ENCODE measurements at regions not wholly inside any gene's neighbourhood (a gene's known extent, or its start where the extent isn't known, plus 50 kb on each side); places are given as distances from the start of the nearest gene placed in this dataset.
"Not testable (repeated sequence)": the region's sequence is repeated elsewhere in the genome, so short reads cannot be mapped to it uniquely, and the experiment has no call there.

DNA sequence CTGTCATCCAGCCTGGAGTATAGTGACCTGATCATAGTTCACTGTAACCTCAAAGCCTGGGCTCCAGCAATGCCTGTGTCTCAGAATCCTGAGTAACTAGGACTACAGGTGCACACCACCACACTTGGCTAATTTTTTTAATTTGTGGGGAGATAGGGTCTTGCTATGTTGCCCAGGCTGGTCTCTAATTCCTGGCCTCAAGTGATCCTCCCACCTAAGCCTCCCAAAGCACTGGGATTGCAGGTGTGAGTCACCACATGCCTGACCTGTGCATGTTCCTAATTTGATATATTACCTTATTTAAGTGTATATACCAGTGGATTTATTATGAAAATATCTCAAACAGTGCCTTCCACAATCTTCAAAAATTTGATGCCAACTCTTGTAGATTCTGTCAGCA, 123.6 kb upstream of the XIRP2 start:
- Histone ChIP-seq H3K9me3 (peaks cover 6% of the 10 kb centered on the region), H3K27me3 (ENCODE audit: low read depth) (no peaks in the 10 kb centered on the region), H3K27ac (no peak overlapping the region), H3K4me1 (no peaks in the 10 kb centered on the region), H3K36me3 (no peaks in the 10 kb centered on the region), H3K4me3 (no peak overlapping the region)
- DNase-seq (no peak), ATAC-seq (no peak)
- intact Hi-C loops (cut with DNase I) = no loop called here
- TF ChIP-seq, protein P1, sequence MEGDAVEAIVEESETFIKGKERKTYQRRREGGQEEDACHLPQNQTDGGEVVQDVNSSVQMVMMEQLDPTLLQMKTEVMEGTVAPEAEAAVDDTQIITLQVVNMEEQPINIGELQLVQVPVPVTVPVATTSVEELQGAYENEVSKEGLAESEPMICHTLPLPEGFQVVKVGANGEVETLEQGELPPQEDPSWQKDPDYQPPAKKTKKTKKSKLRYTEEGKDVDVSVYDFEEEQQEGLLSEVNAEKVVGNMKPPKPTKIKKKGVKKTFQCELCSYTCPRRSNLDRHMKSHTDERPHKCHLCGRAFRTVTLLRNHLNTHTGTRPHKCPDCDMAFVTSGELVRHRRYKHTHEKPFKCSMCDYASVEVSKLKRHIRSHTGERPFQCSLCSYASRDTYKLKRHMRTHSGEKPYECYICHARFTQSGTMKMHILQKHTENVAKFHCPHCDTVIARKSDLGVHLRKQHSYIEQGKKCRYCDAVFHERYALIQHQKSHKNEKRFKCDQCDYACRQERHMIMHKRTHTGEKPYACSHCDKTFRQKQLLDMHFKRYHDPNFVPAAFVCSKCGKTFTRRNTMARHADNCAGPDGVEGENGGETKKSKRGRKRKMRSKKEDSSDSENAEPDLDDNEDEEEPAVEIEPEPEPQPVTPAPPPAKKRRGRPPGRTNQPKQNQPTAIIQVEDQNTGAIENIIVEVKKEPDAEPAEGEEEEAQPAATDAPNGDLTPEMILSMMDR (IDR thresholded peaks at IDR 0.05) = no peak

DNA sequence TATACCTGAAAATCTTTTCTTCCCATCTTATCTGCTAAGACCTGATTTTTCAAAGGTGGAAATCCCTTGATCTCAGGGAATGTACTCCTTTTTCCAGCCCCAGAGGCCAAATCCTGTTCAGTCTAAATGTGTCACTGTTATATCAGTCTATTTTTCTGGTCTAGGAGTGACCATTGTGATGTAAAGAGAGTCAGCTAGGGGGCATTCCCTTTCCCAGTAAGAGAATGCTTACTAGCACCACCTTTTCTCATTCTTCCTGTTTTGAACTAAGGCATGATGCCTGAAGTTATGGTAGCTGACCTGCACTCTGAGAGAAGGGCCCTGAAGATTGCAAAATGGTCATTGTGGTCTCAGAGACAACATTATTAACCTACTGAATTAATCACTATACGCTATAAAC, 124.1 kb upstream of the XIRP2 start:
- ATAC-seq = no peak
- Histone ChIP-seq H3K4me3 (no peak overlapping the region), H3K36me3 (no peaks in the 10 kb centered on the region), H3K27ac (no peak overlapping the region), H3K27me3 (ENCODE audit: low read depth) (no peaks in the 10 kb centered on the region), H3K4me1 (no peaks in the 10 kb centered on the region), H3K9me3 (peaks cover 4% of the 10 kb centered on the region)
- DNase-seq = no peak
- TF ChIP-seq, protein P1 (IDR thresholded peaks at IDR 0.05) = no peak
- intact Hi-C loops (cut with DNase I) = no loop called here

- intact Hi-C loops (cut with DNase I) = no loop called here
- TF ChIP-seq, protein P1 (IDR thresholded peaks at IDR 0.05) = no peak
- H3K9me3 ChIP-seq = no peaks in the 10 kb centered on the region
- no peak for DNase-seq
- ATAC-seq = no peak
- no peak overlapping the region for H3K4me3 ChIP-seq
- no peaks in the 10 kb centered on the region for H3K27me3 ChIP-seq (ENCODE audit: low read depth)
- no peak overlapping the region for H3K27ac ChIP-seq
- no peaks in the 10 kb centered on the region for H3K36me3 ChIP-seq
- no peaks in the 10 kb centered on the region for H3K4me1 ChIP-seq
Observed at GRCh38 chr2:166762746-166763145, 125.5 kb upstream of the XIRP2 start.

- Histone ChIP-seq H3K4me3 (no peak overlapping the region), H3K9me3 (no peaks in the 10 kb centered on the region), H3K36me3 (no peaks in the 10 kb centered on the region), H3K27ac (no peak overlapping the region), H3K4me1 (no peaks in the 10 kb centered on the region), H3K27me3 (ENCODE audit: low read depth) (no peaks in the 10 kb centered on the region)
- ATAC-seq (no peak), DNase-seq (no peak)
- TF ChIP-seq, protein P1 (IDR thresholded peaks at IDR 0.05) = no peak
- intact Hi-C loops (cut with DNase I) = no loop called here
Observed at GRCh38 chr2:166758956-166759355, 129.3 kb upstream of the XIRP2 start.

DNA sequence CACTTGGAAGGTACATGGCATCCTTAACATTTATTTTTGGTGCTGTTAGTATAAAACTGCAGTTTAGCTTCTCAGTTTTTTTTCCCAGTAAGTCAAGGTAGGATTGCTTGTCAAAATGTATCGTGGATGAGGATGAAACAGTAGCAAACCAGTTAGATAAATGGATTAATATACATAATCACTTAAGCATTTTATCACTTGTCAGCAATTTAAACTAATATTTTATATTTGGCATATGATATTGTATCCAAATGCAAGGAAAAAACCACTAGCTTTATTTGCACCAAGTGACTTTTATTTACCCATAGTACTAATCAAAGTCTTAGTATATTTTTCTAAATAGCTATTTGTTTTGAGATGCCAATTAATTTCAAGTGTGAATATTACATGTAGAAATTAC, 137.7 kb upstream of the XIRP2 start:
- DNase-seq = no peak
- H3K27me3 ChIP-seq (ENCODE audit: low read depth) = no peaks in the 10 kb centered on the region
- H3K4me1 ChIP-seq = no peaks in the 10 kb centered on the region
- no peaks in the 10 kb centered on the region for H3K36me3 ChIP-seq
- TF ChIP-seq, protein P1 (IDR thresholded peaks at IDR 0.05) = no peak
- ATAC-seq = no peak
- intact Hi-C loops (cut with DNase I) = no loop called here
- H3K4me3 ChIP-seq = no peak overlapping the region
- H3K9me3 ChIP-seq = peaks cover 2% of the 10 kb centered on the region
- no peak overlapping the region for H3K27ac ChIP-seq

GRCh38 chr2:166744117-166744516, 144.2 kb upstream of the XIRP2 start:
- H3K9me3 ChIP-seq = peaks cover 54% of the 10 kb centered on the region
- DNase-seq; H3K4me3 ChIP-seq; H3K27ac ChIP-seq; H3K27me3 ChIP-seq (ENCODE audit: low read depth); intact Hi-C loops (cut with DNase I); H3K36me3 ChIP-seq; H3K4me1 ChIP-seq; ATAC-seq: not testable (repeated sequence)

DNA sequence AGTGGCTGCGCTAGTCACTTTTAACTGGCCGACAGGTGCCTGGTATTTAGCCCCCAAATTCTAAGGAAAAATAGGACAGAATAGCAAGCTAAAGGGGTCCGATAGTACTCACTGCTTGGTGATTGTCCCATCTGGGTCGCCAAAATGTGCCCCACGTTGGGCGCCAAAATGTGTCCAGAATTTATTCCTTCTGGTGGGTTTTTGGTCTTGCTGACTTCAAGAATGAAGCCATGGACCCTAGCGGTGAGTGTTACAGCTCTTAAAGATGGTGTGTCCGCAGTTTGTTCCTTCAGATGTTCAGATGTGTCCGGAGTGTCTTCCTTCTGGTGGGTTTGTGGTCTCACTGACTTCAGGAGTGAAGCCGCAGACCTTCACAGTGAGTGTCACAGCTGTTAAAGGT, 144.8 kb upstream of the XIRP2 start:
- intact Hi-C loops (cut with DNase I); H3K4me1 ChIP-seq; H3K27me3 ChIP-seq (ENCODE audit: low read depth); ATAC-seq; H3K4me3 ChIP-seq; DNase-seq; H3K36me3 ChIP-seq; H3K27ac ChIP-seq: not testable (repeated sequence)
- peaks cover 57% of the 10 kb centered on the region for H3K9me3 ChIP-seq

All from lower lobe of right lung (tissue), 2 donors.